GM21529 (cell line): ENCODE measurements at regions not wholly inside any gene's neighbourhood (a gene's known extent, or its start where the extent isn't known, plus 50 kb on each side); places are given as distances from the start of the nearest gene placed in this dataset.

ENCODE experiments used
- ATAC-seq: cut with Tn5 transposase; IDR thresholded peaks from one replicate; pipeline ENCODE4 v1.9.1; 2021; ENCODE audit not compliant: unreplicated experiment

- no peak for ATAC-seq
These were observed 629.1 kb downstream of the LIG4 start for GRCh38 chr13:107586216-107586615.

- no peak for ATAC-seq
These were observed 629.7 kb downstream of the LIG4 start for GRCh38 chr13:107585469-107586180.

DNA sequence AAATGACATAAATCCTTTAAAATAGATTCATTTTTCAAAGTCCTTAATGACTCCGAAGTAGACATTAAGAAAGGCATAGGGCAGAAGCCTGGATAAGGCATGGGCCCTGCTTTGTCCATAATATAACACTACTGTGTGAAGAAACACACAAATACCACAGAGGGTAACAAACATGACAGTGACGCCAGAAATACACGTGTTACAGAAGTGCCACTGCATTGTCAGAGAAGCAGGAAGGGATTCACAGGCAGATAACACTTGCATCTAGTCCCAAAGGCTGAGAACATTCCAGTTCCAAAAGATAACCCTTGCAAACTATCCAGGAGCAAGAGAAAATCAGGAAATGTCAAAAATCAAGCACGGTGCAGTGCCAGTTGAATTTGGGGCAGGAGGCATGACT is 633.2 kb downstream of the LIG4 start:
- ATAC-seq, result no peak

DNA sequence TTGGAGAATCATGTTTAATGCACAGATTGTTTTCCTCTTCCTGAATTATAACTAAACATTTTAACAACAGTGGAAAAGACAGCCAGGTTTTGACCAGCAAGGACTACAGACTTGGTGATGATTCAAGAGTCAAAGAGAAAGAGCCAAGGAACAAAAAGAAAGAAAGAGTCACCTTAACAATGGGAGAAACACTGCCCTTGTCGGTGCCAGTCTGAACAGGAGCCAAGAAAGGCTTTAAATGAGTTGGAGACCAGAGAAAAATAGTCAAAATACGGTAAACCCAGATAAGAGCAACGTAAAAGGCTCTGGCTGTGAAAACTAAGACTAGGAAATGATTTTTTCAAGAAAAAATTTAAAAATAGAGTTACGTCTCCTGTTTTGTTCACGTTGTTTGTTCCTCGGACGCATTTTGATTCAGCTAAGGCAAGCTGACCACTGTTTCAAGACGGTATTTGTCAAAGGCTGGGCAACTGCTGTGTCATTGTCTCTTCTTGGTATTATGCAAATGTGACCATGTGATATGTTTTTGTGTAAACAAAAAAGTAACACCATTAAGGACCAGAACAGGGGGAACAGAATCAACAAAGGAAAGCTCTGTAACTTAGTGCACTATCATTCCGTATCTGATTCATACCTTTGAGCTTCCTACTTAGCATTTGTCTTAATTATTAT is 634.5 kb downstream of the LIG4 start:
- ATAC-seq, result no peak

- no peak for ATAC-seq
These were observed 638.9 kb downstream of the LIG4 start for GRCh38 chr13:107576430-107576829.

DNA sequence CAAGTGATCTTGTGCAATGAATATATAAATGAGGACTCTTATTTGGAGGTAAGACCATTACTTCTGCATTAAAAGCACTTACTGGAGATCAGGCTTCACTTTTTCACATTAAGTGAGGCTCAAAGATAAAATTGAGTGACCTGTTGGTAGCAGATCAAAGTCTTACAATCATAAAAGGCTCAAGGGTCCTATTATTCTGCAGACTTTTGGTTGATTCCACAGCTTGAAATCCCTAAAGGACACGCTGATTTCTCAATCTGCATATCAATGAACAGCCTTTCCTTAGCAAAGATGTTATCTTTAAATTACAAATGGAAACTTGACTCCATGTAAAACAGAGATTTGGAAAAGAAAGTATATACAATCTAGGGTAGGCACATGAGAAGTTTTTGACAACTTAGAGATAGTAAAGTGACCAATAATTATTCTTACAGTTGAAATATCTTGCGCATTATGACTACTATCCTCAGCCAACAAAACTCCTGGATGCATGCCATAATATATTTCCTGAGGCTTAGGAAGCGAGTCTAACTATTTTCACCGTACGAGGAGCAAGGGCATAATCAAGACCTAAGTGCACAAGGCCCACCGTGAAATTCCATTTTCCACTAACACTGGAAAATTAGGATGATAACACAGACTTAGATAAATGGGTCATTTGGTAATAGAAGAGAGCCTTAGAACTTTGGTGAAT is 640.7 kb downstream of the LIG4 start:
- ATAC-seq, result no peak

DNA sequence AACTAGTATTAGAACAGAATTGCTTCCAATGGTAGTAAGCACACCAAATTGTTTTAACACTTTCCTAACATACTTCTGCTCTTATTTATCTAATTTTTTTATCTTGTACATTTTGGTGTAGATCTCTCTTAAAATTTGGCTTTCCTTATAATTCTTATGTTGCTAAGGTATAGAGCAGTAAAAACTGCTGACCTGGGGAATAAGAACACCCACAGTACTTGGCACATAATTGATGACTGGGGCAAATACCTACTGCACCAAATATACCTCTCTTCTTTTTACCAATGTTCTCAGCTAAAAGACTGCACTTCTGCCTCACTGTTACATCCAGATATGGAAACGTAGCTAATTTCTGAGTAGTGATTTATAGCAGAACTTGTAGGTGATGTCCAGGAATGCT is 642.2 kb downstream of the LIG4 start:
- ATAC-seq, result no peak

GRCh38 chr13:107572156-107572555 is 643.2 kb downstream of the LIG4 start:
- ATAC-seq, result no peak

- ATAC-seq, result no peak
These were observed 647.2 kb downstream of the LIG4 start for GRCh38 chr13:107568181-107568580.

- ATAC-seq, result no peak
These were observed 652.0 kb downstream of the LIG4 start for GRCh38 chr13:107563099-107563925.

DNA sequence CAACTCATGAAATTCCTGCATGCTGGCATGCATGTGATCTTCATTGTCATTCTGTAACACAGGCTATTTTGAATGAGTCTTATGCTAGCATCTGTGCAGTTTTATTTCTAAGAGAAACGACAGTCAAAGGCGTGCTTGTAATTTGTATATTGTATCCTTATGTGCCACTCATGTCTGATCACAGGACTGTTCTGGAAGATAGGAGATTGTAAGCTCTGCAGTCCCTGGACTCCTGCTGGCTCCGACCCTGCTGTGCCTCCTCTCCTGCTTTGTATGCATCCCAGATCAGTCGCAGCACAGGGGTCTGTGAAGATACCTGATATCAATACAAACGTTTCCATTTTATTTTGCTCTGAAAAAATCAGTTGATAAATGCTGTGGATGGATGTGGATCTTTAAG is 653.1 kb downstream of the LIG4 start:
- ATAC-seq, result no peak

DNA sequence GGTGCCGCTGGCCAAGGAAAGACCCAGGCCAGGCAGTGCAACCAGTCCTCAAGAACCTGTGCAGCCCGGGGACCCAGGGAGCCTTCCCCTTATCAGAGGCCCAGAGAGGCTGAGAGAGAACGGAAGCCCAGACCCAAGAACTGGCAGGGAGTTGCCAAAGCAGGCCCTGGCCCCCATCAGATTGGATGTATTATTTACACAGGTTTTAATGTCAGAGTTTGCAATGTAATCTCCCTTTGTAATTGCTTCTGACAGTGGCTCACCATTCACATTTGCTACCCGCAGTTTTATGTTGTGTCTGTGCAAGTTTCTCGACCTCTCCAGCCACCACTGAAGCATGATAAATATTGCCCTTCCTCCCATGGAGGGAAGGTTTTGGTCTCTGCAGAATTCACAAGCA is 660.9 kb downstream of the LIG4 start:
- ATAC-seq, result no peak

DNA sequence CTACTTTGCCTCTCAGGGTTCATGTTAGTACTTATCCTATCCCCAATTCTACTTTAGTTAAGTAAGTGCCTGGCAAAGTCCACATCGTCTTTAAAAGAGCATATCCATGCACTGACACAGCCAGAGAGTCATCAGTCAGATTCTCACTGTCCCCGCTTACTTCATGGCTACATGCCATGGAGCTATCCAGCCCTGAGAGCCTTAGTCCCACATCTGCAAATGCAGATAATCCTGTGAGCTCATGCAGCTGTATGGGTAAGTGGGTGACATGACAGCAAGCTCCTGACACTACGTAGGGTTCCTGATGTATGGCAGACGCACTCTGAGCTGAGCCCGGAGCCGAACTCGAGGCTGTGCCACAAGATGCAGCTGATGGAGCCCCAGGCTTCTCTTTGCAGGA is 661.5 kb downstream of the LIG4 start:
- no peak for ATAC-seq

DNA sequence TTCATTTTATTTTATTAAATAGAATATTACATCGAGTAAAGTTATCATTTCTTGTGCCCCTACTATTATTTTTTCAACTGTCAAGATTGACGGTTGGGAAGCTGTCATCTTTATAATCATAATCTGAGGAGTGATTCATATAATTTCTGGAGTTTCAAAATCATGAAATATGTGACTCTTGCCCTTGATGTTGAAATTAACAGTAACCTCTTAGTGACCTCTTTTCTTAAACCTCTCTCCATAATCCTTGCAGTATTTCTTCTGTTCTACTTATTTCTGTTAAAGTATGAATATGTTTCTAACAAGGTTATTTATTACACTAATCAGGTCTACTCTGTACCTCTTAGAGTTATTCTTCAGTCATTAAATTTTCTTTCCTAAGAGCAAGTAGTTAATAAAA is 663.8 kb downstream of the LIG4 start:
- no peak for ATAC-seq

GRCh38 chr13:107548338-107548737 is 667.0 kb downstream of the LIG4 start:
- no peak for ATAC-seq

GRCh38 chr13:107545946-107546502 is 669.3 kb downstream of the LIG4 start:
- no peak for ATAC-seq

DNA sequence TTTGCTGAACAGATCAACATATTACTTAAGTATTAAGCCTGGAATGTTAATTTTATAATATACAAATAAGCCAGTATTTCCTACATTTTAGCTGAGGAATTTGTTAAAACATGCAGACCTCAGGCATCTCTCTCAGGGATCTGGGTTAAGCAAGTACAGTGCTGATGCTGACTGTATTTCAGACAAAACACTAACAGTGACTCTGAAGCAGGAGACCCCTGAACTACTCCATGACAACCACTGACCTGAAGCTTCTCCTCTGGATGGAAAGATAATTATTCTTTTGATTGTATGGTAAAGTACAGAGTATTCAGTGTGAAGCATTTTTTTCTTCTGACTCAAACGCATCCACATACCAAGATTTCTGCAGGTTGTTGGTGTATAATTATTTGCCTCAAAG is 680.8 kb downstream of the LIG4 start:
- ATAC-seq, result no peak

DNA sequence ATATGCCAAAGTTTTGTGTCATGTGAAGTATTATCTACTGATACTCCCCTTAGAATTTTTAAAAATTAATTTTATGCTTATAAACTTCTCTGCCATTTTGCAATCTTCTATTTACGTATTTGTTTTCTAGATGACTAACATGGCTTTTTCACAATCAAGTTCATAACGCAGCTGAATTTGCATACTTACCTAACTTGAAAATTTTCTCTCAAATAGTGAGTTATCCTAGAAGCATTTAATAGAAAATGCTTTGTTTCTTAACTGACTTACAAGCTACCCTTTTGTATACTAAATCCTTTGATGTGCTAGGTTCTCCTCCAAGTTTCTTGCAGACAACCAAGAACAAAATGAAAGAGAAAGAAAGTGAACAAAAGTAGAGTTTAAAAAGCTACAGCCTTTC is 683.5 kb downstream of the LIG4 start:
- ATAC-seq, result no peak

DNA sequence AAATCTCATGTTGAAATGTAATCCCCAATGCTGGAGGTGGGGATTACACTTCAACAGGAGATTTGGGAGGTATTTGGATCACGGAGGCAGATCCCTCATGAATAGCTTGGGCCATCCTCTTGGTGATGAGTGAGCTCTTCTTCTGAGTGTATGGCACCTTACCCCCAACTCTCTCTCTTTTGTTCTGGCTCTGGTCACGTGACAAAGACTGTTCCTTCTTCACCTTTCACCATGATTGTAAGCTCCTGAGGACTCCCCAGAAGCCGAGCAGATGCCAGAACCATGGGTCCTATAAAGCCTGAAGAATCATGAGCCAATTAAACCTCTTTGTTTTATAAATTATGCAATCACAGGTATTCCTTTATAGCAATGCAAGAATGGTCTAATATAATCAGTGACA is 684.2 kb downstream of the LIG4 start:
- no peak for ATAC-seq

- no peak for ATAC-seq
These were observed 686.3 kb downstream of the LIG4 start for GRCh38 chr13:107529035-107529434.

- no peak for ATAC-seq
These were observed 696.6 kb downstream of the LIG4 start for GRCh38 chr13:107518780-107519179.
